H1 (cell line): ENCODE measurements at regions not wholly inside any gene's neighbourhood (a gene's known extent, or its start where the extent isn't known, plus 50 kb on each side); places are given as distances from the start of the nearest gene placed in this dataset.

Source experiments
- ASH2L ChIP-seq: fragments of 200-600, 300-600 bp; sonication (generic); IDR thresholded peaks from one replicate; pipeline ENCODE4 v1.7.1; 2017; ENCODE audit warnings: low read length
- HDAC6 ChIP-seq: IDR thresholded peaks from one replicate; pipeline ENCODE4 v1.7.1; 2012; ENCODE audit warnings: low read depth, mild to moderate bottlenecking, inconsistent platforms, low read length, moderate library complexity
- KDM1A ChIP-seq: fragments of 200-600, 300-600 bp; sonication (generic); IDR thresholded peaks from 2 replicates; pipeline ENCODE4 v1.7.1; 2016; ENCODE audit warnings: mild to moderate bottlenecking, low read length, borderline replicate concordance
- POLR2AphosphoS5 ChIP-seq: IDR thresholded peaks from 2 replicates; pipeline ENCODE4 v1.6.1; 2011; ENCODE audit warnings: low read depth, low read length
- SAP30 ChIP-seq: fragments of 300-600 bp; sonication (generic); IDR thresholded peaks from 2 replicates; pipeline ENCODE4 v1.7.1; 2012; ENCODE audit warnings: low read length, moderate library complexity, mild to moderate bottlenecking, inconsistent platforms; ENCODE audit not compliant: insufficient read depth, insufficient replicate concordance
- TBP ChIP-seq: IDR thresholded peaks from 2 replicates; pipeline ENCODE4 v1.6.1; 2011; ENCODE audit warnings: low read depth, low read length, improper control_type of control experiment

GRCh38 chr16:85392756-85393673 is 220.1 kb upstream of the GSE1 start (continued):
- no peak for TF ChIP-seq POLR2AphosphoS5
- no peak for TF ChIP-seq SAP30
- TF ChIP-seq HDAC6: no peak
- no peak for TF ChIP-seq ASH2L
- TF ChIP-seq TBP: no peak
- TF ChIP-seq KDM1A: no peak
